ENCODE measurements at regions not wholly inside any gene's neighbourhood (a gene's known extent, or its start where the extent isn't known, plus 50 kb on each side); places are given as distances from the start of the nearest gene placed in this dataset.

DNA sequence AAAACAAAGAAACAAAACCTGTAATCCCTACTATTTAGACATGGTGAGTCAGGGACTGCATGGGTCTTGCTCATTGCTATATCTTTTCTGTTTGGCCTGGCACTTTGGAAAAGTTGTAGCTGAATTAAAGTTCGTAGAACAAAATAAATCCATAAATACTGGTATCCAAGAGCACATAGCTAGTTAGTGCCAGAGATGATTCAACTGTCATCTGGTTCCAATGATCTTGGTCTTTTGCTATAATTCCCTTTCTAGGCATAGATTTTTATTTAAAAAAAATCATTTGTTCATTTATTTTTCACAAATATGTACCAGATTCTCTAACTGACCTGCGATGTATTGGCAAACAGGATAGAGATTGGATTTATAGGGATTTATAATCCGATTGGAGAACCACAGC lies 1436.1 kb upstream of the GOT2 start:
- TF ChIP-seq, protein P1, sequence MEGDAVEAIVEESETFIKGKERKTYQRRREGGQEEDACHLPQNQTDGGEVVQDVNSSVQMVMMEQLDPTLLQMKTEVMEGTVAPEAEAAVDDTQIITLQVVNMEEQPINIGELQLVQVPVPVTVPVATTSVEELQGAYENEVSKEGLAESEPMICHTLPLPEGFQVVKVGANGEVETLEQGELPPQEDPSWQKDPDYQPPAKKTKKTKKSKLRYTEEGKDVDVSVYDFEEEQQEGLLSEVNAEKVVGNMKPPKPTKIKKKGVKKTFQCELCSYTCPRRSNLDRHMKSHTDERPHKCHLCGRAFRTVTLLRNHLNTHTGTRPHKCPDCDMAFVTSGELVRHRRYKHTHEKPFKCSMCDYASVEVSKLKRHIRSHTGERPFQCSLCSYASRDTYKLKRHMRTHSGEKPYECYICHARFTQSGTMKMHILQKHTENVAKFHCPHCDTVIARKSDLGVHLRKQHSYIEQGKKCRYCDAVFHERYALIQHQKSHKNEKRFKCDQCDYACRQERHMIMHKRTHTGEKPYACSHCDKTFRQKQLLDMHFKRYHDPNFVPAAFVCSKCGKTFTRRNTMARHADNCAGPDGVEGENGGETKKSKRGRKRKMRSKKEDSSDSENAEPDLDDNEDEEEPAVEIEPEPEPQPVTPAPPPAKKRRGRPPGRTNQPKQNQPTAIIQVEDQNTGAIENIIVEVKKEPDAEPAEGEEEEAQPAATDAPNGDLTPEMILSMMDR (IDR thresholded peaks at IDR 0.05 in 4 of 5, conservative IDR thresholded peaks at IDR 0.05 in 1 of 5), result no peak
- no peak for TF ChIP-seq POLR2A (IDR thresholded peaks at IDR 0.05)
